ENCODE measurements at regions not wholly inside any gene's neighbourhood (a gene's known extent, or its start where the extent isn't known, plus 50 kb on each side); places are given as distances from the start of the nearest gene placed in this dataset.

GRCh38 chr11:33454264-33454663, 197.1 kb downstream of the HIPK3 start:
- Histone ChIP-seq H3K9me3 (replicated peaks; ENCODE audit: control insufficient read depth, insufficient read depth, low read depth, low read length) (no peaks in the 10 kb centered on the region), H3K4me3 (no peak overlapping the region), H3K9ac (ENCODE audit: insufficient read depth in 1 of 2, low read depth in 2 of 2, low read length in 2 of 2) (no peak overlapping the region), H3K79me2 (ENCODE audit: control insufficient read depth, insufficient read depth, low read length) (no peaks in the 10 kb centered on the region), H3K27ac (ENCODE audit: extremely low read depth, low read depth, low read length) (no peak overlapping the region), H4K20me1 (replicated peaks; ENCODE audit: control insufficient read depth, insufficient read depth, low read length) (no peaks in the 10 kb centered on the region), H3K9me1 (ENCODE audit: control insufficient read depth, insufficient read depth, low read length) (no peaks in the 10 kb centered on the region), H3K4me2 (ENCODE audit: insufficient read depth, low read length) (no peak overlapping the region), H3K36me3 (ENCODE audit: control insufficient read depth, insufficient read depth, low read length) (no peaks in the 10 kb centered on the region), H3K27me3 (ENCODE audit: control insufficient read depth in 2 of 2, insufficient read depth in 2 of 2, low read length in 2 of 2) (peaks cover 6 to 12% of the 10 kb centered on the region in 2 experiments), H2AFZ (ENCODE audit: low read depth, low read length) (no peak overlapping the region), H3K4me1 (replicated peaks in 1 of 2; ENCODE audit: control insufficient read depth in 2 of 2, insufficient read depth in 2 of 2, low read length in 2 of 2) (no peaks in the 10 kb centered on the region)
- no peak for DNase-seq (ENCODE audit: extremely low read depth in 1 of 4, low spot score in 3 of 4)
- intact Hi-C loops (cut with micrococcal nuclease) = no loop called here
- CTCF ChIA-PET (ENCODE audit: low intra/inter-chr PET ratio) = no interaction called here
- no peak for ATAC-seq
- no peak for FAIRE-seq
- POLR2A ChIA-PET = interaction anchor here (0.5 to 1.2 kb wide), 2 partner anchors 8 to 35 kb away, joined by 3 to 8 read pairs; no protein-coding TSS in a partner anchor
- TF ChIP-seq ZNF695 (CRISPR knock-in tag; IDR thresholded peaks at IDR 0.05) = no peak
- TF ChIP-seq, protein P1, sequence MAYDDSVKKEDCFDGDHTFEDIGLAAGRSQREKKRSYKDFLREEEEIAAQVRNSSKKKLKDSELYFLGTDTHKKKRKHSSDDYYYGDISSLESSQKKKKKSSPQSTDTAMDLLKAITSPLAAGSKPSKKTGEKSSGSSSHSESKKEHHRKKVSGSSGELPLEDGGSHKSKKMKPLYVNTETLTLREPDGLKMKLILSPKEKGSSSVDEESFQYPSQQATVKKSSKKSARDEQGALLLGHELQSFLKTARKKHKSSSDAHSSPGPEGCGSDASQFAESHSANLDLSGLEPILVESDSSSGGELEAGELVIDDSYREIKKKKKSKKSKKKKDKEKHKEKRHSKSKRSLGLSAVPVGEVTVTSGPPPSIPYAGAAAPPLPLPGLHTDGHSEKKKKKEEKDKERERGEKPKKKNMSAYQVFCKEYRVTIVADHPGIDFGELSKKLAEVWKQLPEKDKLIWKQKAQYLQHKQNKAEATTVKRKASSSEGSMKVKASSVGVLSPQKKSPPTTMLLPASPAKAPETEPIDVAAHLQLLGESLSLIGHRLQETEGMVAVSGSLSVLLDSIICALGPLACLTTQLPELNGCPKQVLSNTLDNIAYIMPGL (CRISPR knock-in tag; IDR thresholded peaks at IDR 0.05) = no peak
- TF ChIP-seq ZNF696 (CRISPR knock-in tag; conservative IDR thresholded peaks at IDR 0.05) = no peak
- no peak for TF ChIP-seq ZNF174 (CRISPR knock-in tag; IDR thresholded peaks at IDR 0.05)
- no peak for TF ChIP-seq ATF7 (IDR thresholded peaks at IDR 0.05)
- TF ChIP-seq ZKSCAN1 (IDR thresholded peaks at IDR 0.05; ENCODE audit: low read depth, low read length) = no peak
- TF ChIP-seq BHLHE40 (IDR thresholded peaks at IDR 0.05; ENCODE audit: low read length) = no peak
- TF ChIP-seq SREBF1 (IDR thresholded peaks at IDR 0.05; ENCODE audit: borderline replicate concordance, low read depth, low read length) = no peak
- no peak for TF ChIP-seq MEF2A (IDR thresholded peaks at IDR 0.05; ENCODE audit: control insufficient read depth, low read depth, low read length)
- no peak for TF ChIP-seq ZNF318 (IDR thresholded peaks at IDR 0.05; ENCODE audit: borderline replicate concordance in 1 of 2, low read depth in 1 of 2)
- in situ Hi-C loops (cut with MboI) = no loop called here
- no TSS peak for BruUV-seq (replicated peaks)
- 0% methylated on average over 1 of the region's 1 CpG for WGBS (ENCODE audit: insufficient coverage, low coverage, missing lambda C conversion rate)

All from K562 (cell line).